A549 (cell line): ENCODE measurements at regions not wholly inside any gene's neighbourhood (a gene's known extent, or its start where the extent isn't known, plus 50 kb on each side); places are given as distances from the start of the nearest gene placed in this dataset.

Experiments used
- CHD4 ChIP-seq: fragments of 200-600 bp; sonication (generic); IDR thresholded peaks from 2 replicates; pipeline ENCODE4 v1.6.1; 2016; ENCODE audit warnings: antibody characterized with exemption, mild to moderate bottlenecking, borderline replicate concordance
- NFE2L2 ChIP-seq: fragments of 150-350 bp; conservative IDR thresholded peaks from 2 replicates; pipeline ENCODE4 v1.6.1; 2014; ENCODE audit warnings: low read length
- RAD21 ChIP-seq, 2 experiments: fragments of >200 bp in 1 of 2; sonication (Bioruptor Twin) in 1 of 2; formaldehyde crosslinking in 1 of 2; IDR thresholded peaks in 1 of 2; conservative IDR thresholded peaks in 1 of 2; 2 replicates in 1 of 2; 3 replicates in 1 of 2; pipeline ENCODE4 v1.6.1; 2012 to 2018; ENCODE audit warnings: inconsistent platforms in 1 of 2
- TF ChIP-seq, protein P1 (sequence below): fragments of 200-600 bp; sonication (generic); IDR thresholded peaks from 2 replicates; pipeline ENCODE4 v1.6.1; 2016; ENCODE audit warnings: antibody characterized with exemption, mild to moderate bottlenecking, moderate library complexity
- TF ChIP-seq, protein P2 (sequence below): fragments of >200 bp; sonication (Bioruptor Twin); formaldehyde crosslinking; IDR thresholded peaks from 3 replicates; pipeline ENCODE4 v1.5.1; 2016
- TF ChIP-seq, protein P3 (sequence below): fragments of 450-650 bp; IDR thresholded peaks from 2 replicates; pipeline ENCODE4 v1.6.1; 2014; ENCODE audit warnings: antibody characterized with exemption

DNA sequence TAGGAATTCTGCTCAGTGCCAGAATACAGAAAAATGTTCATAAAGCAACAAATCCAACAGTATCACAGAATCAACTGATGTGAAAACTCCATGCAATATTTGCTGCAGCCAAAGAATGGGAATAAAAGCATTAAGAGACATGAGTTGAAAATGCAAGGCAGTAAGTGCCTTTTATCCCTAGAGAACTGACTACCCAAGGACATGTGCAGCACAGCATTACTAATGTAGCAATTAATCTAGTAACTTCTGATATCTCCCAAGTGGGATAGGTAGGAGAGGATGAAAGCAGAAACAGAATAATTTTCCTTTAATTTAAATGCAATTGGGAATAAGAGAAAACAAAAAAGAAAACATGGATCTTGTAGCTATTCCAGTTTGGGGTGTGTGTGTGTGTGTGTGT is 497.5 kb upstream of the CBLB start:
- TF ChIP-seq, protein P1, sequence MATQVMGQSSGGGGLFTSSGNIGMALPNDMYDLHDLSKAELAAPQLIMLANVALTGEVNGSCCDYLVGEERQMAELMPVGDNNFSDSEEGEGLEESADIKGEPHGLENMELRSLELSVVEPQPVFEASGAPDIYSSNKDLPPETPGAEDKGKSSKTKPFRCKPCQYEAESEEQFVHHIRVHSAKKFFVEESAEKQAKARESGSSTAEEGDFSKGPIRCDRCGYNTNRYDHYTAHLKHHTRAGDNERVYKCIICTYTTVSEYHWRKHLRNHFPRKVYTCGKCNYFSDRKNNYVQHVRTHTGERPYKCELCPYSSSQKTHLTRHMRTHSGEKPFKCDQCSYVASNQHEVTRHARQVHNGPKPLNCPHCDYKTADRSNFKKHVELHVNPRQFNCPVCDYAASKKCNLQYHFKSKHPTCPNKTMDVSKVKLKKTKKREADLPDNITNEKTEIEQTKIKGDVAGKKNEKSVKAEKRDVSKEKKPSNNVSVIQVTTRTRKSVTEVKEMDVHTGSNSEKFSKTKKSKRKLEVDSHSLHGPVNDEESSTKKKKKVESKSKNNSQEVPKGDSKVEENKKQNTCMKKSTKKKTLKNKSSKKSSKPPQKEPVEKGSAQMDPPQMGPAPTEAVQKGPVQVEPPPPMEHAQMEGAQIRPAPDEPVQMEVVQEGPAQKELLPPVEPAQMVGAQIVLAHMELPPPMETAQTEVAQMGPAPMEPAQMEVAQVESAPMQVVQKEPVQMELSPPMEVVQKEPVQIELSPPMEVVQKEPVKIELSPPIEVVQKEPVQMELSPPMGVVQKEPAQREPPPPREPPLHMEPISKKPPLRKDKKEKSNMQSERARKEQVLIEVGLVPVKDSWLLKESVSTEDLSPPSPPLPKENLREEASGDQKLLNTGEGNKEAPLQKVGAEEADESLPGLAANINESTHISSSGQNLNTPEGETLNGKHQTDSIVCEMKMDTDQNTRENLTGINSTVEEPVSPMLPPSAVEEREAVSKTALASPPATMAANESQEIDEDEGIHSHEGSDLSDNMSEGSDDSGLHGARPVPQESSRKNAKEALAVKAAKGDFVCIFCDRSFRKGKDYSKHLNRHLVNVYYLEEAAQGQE: no peak
- TF ChIP-seq, protein P2, sequence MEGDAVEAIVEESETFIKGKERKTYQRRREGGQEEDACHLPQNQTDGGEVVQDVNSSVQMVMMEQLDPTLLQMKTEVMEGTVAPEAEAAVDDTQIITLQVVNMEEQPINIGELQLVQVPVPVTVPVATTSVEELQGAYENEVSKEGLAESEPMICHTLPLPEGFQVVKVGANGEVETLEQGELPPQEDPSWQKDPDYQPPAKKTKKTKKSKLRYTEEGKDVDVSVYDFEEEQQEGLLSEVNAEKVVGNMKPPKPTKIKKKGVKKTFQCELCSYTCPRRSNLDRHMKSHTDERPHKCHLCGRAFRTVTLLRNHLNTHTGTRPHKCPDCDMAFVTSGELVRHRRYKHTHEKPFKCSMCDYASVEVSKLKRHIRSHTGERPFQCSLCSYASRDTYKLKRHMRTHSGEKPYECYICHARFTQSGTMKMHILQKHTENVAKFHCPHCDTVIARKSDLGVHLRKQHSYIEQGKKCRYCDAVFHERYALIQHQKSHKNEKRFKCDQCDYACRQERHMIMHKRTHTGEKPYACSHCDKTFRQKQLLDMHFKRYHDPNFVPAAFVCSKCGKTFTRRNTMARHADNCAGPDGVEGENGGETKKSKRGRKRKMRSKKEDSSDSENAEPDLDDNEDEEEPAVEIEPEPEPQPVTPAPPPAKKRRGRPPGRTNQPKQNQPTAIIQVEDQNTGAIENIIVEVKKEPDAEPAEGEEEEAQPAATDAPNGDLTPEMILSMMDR: no peak
- TF ChIP-seq RAD21 (conservative IDR thresholded peaks at IDR 0.05 in 1 of 2, IDR thresholded peaks at IDR 0.05 in 1 of 2) (no peak), NFE2L2 (no peak), CHD4 (no peak)
- TF ChIP-seq, protein P3, sequence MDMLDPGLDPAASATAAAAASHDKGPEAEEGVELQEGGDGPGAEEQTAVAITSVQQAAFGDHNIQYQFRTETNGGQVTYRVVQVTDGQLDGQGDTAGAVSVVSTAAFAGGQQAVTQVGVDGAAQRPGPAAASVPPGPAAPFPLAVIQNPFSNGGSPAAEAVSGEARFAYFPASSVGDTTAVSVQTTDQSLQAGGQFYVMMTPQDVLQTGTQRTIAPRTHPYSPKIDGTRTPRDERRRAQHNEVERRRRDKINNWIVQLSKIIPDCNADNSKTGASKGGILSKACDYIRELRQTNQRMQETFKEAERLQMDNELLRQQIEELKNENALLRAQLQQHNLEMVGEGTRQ: no peak
